Smooth muscle cell (in vitro differentiated cells): ENCODE measurements at regions not wholly inside any gene's neighbourhood (a gene's known extent, or its start where the extent isn't known, plus 50 kb on each side); places are given as distances from the start of the nearest gene placed in this dataset.

ENCODE experiments used
- DNase-seq: peaks from one replicate; lab custom pipeline; 2025; ENCODE audit not compliant: unreplicated experiment; lab: John Stamatoyannopoulos, UW
- H2AFZ ChIP-seq: fragments of 200-600 bp; sonication (generic); 2 replicates; pipeline ENCODE4 v1.6.0; 2016; ENCODE audit warnings: antibody characterized with exemption, low read depth, mild to moderate bottlenecking
- H3F3A ChIP-seq: fragments of 200-600 bp; sonication (generic); 2 replicates; pipeline ENCODE4 v1.6.0; 2017; ENCODE audit warnings: antibody characterized with exemption, low read depth
- H3K27ac ChIP-seq: fragments of 200-600 bp; sonication (generic); 2 replicates; pipeline ENCODE4 v1.5.1; 2016; ENCODE audit warnings: low read depth, mild to moderate bottlenecking
- H3K27me3 ChIP-seq: fragments of 200-600 bp; sonication (generic); 2 replicates; pipeline ENCODE4 v1.6.1; 2016; ENCODE audit warnings: low read depth, mild to moderate bottlenecking
- H3K36me3 ChIP-seq: fragments of 200-600 bp; sonication (generic); 2 replicates; pipeline ENCODE4 v1.5.1; 2016; ENCODE audit warnings: low read depth
- H3K4me1 ChIP-seq: fragments of 200-600 bp; sonication (generic); 2 replicates; pipeline ENCODE4 v1.5.1; 2016; ENCODE audit warnings: low read depth
- H3K4me2 ChIP-seq: fragments of 200-600 bp; sonication (generic); 2 replicates; pipeline ENCODE4 v1.6.0; 2016; ENCODE audit warnings: mild to moderate bottlenecking
- H3K4me3 ChIP-seq: fragments of 200-600 bp; sonication (generic); 2 replicates; pipeline ENCODE4 v1.5.1; 2016; ENCODE audit warnings: mild to moderate bottlenecking
- H3K79me2 ChIP-seq: fragments of 200-600 bp; sonication (generic); 2 replicates; pipeline ENCODE4 v1.6.0; 2016; ENCODE audit warnings: low read depth, mild to moderate bottlenecking
- H3K9ac ChIP-seq: fragments of 200-600 bp; sonication (generic); 2 replicates; pipeline ENCODE4 v1.6.0; 2016; ENCODE audit warnings: low read depth
- H3K9me3 ChIP-seq: fragments of 200-600 bp; sonication (generic); replicated peaks from 2 replicates; pipeline ENCODE4 v1.5.1; 2016; ENCODE audit warnings: low read depth
- H4K20me1 ChIP-seq: fragments of 200-600 bp; sonication (generic); 2 replicates; pipeline ENCODE4 v1.6.0; 2016; ENCODE audit warnings: low read depth
- CTCF ChIP-seq: fragments of 200-600 bp; sonication (generic); IDR thresholded peaks from 2 replicates; pipeline ENCODE4 v1.5.1; 2017; ENCODE audit warnings: borderline replicate concordance, mild to moderate bottlenecking, antibody characterized with exemption; ENCODE audit not compliant: insufficient read depth, poor library complexity, severe bottlenecking
- WGBS: methylation state at CpG from one replicate; pipeline ENCODE4 v1.1.7; 2016; ENCODE audit warnings: low lambda C conversion rate; 5-methylcytosine and 5-hydroxymethylcytosine counted together

DNA sequence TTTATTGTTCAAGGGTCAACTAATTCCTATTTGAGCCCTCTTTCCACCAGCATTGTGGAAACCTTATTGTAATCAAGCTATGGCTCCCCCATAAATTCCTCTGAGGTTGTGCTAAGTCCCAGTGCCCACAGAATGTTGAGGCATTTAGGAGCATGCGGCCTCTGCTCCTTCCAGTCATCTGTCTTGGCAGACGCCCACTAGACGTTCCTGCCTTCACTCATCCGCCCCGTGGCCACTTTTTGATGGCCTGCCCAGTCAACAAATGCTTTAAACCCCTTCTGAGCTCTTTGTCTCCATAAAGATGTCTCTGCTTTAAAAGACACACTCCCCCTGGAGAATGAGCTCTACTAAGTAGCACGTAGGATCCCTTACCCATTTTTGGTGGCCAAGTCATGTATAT is 104.7 kb downstream of the GAS1 start:
- 34% methylated on average over 6 of the region's 6 CpGs for WGBS
- DNase-seq, result no peak
- Histone ChIP-seq H3K4me2 (no peak overlapping the region), H3K79me2 (no peaks in the 10 kb centered on the region), H4K20me1 (no peaks in the 10 kb centered on the region), H3K9ac (no peak overlapping the region), H3K27me3 (no peaks in the 10 kb centered on the region), H3K9me3 (no peaks in the 10 kb centered on the region), H2AFZ (no peak overlapping the region), H3F3A (no peaks in the 10 kb centered on the region), H3K27ac (peak overlapping the region; percentile 54), H3K36me3 (no peaks in the 10 kb centered on the region), H3K4me1 (peaks cover 4% of the 10 kb centered on the region), H3K4me3 (no peak overlapping the region)
- TF ChIP-seq CTCF, result no peak

DNA sequence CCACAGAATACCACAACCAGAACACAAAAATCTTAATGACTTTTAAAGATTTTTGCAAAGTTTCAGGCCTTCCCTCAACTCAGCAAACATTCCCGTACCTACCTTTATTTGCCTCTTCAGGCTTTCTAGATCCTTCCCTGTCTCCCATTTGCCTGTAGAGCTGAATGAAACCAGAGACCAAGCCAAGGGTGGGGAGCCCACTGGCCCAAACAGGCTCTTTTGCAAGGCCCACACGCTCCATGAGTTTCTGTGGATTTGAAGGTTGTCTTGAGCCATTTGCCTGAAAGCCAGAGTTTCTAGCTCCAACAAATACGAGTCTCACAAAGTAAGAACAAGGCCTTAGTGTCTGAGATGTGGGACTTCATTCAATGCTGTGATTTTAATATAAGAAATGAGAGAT is 107.8 kb downstream of the GAS1 start:
- no peaks in the 10 kb centered on the region for H3K9me3 ChIP-seq
- no peak for DNase-seq
- no peaks in the 10 kb centered on the region for H3K36me3 ChIP-seq
- no peak overlapping the region for H2AFZ ChIP-seq
- no peak overlapping the region for H3K4me2 ChIP-seq
- H3K79me2 ChIP-seq, result no peaks in the 10 kb centered on the region
- no peak overlapping the region for H3K27ac ChIP-seq
- H4K20me1 ChIP-seq, result no peaks in the 10 kb centered on the region
- no peak overlapping the region for H3K4me3 ChIP-seq
- no peak overlapping the region for H3K9ac ChIP-seq
- 94% methylated on average over 3 of the region's 3 CpGs for WGBS
- H3F3A ChIP-seq, result no peaks in the 10 kb centered on the region
- peaks cover 4% of the 10 kb centered on the region for H3K4me1 ChIP-seq
- no peaks in the 10 kb centered on the region for H3K27me3 ChIP-seq
- TF ChIP-seq CTCF, result no peak

DNA sequence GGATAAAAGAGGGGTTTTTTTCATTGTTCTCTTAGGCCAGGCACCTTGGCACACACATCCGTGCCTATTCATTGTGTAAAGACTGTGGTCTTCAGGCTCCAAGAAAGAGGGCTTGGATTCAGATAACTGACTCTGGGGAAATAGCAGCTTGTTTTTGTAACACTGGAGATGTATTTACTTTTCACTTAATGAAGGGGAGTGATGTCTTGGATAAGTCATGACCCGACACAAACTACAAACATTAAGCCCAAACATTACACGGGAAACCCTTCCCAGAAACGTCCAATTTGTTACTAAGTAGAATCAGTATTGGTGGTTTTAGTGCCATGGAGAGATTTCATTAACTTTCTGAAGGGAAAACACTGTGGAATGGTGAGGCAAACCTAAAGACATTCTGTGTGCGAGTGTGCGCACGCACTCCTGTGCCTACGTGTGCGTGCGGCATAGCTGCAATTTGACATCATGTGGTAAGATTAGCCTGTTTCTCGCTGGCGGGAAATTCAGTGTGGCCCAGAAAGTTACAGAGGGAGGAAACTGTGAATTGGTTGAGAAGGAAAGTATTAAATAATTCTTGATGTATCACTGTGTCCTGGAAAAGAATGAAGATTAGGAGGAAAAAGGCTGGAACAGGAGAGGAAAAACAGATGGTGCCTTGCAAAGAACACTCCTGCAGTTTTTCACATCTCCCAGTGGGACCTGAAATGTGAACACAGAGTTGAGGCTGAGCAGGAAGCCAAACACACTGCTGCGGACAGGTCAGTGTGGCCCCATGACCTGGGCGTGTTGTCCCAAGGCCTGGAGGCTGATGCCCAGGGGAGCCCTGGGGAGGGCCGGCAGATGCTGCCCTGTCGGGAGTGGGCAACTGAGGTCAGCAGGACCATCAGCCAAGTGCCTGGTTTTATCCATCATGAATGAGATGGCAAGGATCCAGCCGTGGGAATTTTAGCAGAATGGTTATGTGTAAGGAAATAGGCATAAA is 108.5 kb downstream of the GAS1 start:
- no peak overlapping the region for H3K4me3 ChIP-seq
- H3F3A ChIP-seq, result no peaks in the 10 kb centered on the region
- no peaks in the 10 kb centered on the region for H3K36me3 ChIP-seq
- no peaks in the 10 kb centered on the region for H4K20me1 ChIP-seq
- no peaks in the 10 kb centered on the region for H3K27me3 ChIP-seq
- no peak for DNase-seq
- H3K27ac ChIP-seq, result no peak overlapping the region
- H3K9ac ChIP-seq, result no peak overlapping the region
- TF ChIP-seq CTCF, result no peak
- 96% methylated on average over 17 of the region's 17 CpGs for WGBS
- no peak overlapping the region for H2AFZ ChIP-seq
- H3K4me2 ChIP-seq, result no peak overlapping the region
- no peaks in the 10 kb centered on the region for H3K79me2 ChIP-seq
- H3K4me1 ChIP-seq, result peaks cover 4% of the 10 kb centered on the region
- H3K9me3 ChIP-seq, result no peaks in the 10 kb centered on the region
